ENCODE measurements at regions not wholly inside any gene's neighbourhood (a gene's known extent, or its start where the extent isn't known, plus 50 kb on each side); places are given as distances from the start of the nearest gene placed in this dataset.
"Not testable (repeated sequence)": the region's sequence is repeated elsewhere in the genome, so short reads cannot be mapped to it uniquely, and the experiment has no call there.

DNA sequence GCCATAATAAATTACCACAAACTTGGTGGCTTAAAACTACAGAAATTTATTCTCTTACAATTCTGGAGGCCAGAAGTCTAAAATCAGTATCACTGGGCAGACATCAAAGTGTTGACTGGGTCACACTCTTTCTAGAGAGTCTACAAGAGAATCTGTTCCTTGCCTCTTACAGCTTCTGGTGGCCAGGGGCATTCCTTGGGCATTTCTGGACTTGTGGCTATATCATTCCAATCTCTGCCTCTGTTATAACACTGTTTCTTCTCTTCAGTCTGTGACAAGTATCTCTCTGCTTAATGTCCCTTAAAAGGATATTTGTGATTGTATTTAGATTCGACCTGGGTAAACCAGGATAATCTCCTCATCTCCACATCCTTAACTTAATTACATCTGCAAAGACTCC is 207.3 kb upstream of the DCAF8L1 start:
- DNase-seq = no peak

- no peak for DNase-seq
Measured at GRCh38 chrX:28180096-28180495, 198.8 kb upstream of the DCAF8L1 start.

- no peak for DNase-seq
Measured at GRCh38 chrX:28178206-28178605, 197.0 kb upstream of the DCAF8L1 start.

DNA sequence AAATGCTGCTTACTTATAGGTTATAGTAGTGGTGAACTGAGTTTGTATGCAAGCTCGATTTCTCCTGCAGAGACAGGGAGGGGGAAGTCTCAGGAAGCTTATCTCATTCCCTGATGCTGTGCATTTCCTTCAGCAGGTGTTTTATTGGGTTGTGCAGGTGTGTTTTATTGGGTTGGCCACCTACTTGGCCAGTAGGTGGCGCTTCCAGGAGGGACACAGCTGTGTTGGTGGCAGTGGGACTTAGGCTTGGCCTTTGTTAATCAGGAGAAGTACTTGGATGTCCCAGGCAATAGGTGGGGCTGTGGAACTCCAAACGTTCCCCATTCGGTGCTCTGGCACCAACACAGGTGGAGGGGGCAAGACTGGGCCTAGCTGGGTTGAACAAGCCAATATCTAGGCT is 196.0 kb upstream of the DCAF8L1 start:
- DNase-seq = no peak

GRCh38 chrX:28170713-28171112 is 189.5 kb upstream of the DCAF8L1 start:
- DNase-seq = no peak

- no peak for DNase-seq
Measured at GRCh38 chrX:28158019-28158777, 176.9 kb upstream of the DCAF8L1 start.

- not testable (repeated sequence) for DNase-seq
Measured at GRCh38 chrX:28152263-28152662, 171.0 kb upstream of the DCAF8L1 start.

GRCh38 chrX:28135378-28136047 is 154.3 kb upstream of the DCAF8L1 start:
- no peak for DNase-seq

DNA sequence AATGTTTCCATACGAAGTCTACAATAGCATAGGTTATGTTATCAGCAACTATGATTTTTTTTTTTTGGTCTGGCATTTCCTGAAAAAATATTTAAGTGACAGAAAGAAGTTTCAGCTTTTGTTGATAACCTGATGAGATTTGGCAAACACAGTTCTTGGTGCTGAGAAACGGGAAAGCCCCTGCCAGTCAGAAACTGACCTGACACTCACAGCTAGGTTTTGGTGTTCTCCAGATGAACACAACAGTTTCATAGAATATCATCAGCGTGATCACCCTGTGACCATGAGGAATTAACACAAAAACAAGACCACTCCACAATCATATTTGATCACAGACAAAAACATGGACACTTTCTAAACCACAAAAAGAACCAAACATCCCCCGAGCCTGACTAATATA is 152.5 kb upstream of the DCAF8L1 start:
- no peak for DNase-seq

GRCh38 chrX:28127662-28128061 is 146.4 kb upstream of the DCAF8L1 start:
- no peak for DNase-seq

GRCh38 chrX:28126886-28127285 is 145.6 kb upstream of the DCAF8L1 start:
- no peak for DNase-seq

- peak; percentile 62 for DNase-seq
Measured at GRCh38 chrX:28124416-28124815, 143.2 kb upstream of the DCAF8L1 start.

- DNase-seq = not testable (repeated sequence)
Measured at GRCh38 chrX:28120580-28121245, 139.5 kb upstream of the DCAF8L1 start.

DNA sequence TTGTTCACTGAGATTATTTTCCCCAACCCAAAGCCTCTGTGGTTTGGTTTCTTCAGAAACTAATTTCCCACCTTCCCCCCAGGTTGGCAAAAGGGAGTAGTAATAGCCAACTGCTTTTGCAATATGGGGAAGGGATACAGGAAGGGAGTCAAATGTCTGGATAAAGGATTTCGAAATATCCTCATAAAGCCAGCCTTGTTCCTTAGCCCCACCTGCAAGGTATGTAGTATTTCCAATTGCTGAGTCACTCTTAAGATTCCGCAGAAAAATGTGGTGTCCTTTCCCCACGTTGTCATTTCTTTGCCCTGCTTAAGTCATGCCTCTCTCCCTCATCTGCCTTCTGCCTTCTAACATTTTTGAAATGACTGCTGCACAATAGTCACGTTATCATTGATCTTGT is 138.8 kb upstream of the DCAF8L1 start:
- no peak for DNase-seq

DNA sequence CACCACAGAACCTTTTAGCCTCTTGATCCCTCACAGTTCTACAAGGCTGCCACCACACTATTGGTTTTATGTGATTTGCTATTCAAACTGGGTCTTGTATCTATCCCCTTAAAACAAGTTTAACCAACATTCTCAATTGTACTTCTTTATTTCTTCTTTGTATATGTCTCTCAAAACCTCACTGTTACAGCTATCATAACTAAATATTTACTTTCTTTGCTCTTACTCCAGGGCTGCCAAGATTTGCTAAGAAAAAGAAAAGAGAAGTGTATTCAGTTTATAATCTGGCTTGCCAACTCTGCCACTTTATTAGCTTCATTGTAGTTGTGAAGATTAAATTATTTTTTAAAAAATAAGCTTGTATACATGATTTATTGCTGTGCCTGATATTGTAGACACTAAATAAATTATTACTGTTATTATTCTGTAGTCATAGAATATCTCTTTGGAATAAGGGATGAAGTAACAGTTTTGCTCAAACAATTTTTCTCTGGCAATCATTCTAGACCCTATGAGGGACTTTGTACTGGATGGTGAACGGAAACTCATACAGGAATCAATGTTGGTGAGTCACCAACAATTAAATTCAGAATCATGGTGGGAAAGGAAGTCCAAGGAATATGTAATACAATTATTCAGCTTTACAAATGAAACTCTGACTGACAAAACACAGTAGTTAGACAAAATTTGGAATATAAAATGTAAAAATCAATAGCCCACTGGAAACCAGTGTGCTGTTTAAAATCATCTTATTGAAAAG is 127.1 kb upstream of the DCAF8L1 start:
- no peak for DNase-seq

GRCh38 chrX:28099166-28099565 is 117.9 kb upstream of the DCAF8L1 start:
- no peak for DNase-seq

GRCh38 chrX:28085653-28086052 is 104.4 kb upstream of the DCAF8L1 start:
- DNase-seq = no peak

- no peak for DNase-seq
Measured at GRCh38 chrX:28058901-28059300, 77.7 kb upstream of the DCAF8L1 start.

- no peak for DNase-seq
Measured at GRCh38 chrX:28042826-28043564, 61.7 kb upstream of the DCAF8L1 start.

GRCh38 chrX:28042260-28042659 is 61.0 kb upstream of the DCAF8L1 start:
- no peak for DNase-seq

DNA sequence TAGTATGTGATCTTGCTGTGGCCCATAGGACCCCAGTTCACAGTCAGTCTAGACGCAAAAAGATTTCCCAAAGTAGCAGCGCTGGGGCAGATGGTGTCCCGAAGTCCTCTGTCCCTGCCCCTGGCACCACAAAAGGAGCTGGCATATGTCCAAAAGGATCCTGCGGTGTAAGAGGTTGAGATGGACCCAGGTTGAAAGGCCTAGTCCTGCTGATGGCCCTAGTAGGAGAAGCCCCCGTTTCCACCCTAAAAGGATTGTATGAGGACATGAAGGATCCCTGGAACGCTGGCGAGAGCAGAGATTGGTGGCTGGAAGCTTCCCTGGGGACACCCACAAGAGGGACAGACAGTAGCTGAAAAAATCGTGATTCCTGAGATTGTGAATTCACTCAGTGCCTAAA is 58.0 kb upstream of the DCAF8L1 start:
- no peak for DNase-seq

Data from kidney glomerular epithelial cell (primary cell).